Hematopoietic multipotent progenitor cell treated with erythropoietin and hydrocortisone succinate and interleukin-3 and kit ligand, for 8 days (in vitro differentiated cells): ENCODE measurements at regions not wholly inside any gene's neighbourhood (a gene's known extent, or its start where the extent isn't known, plus 50 kb on each side); places are given as distances from the start of the nearest gene placed in this dataset.

Experiments used
- DNase-seq: peaks from one replicate; pipeline ENCODE4 v3.0.0-alpha.2; 2015

- DNase-seq, result no peak
Observed at GRCh38 chr4:179751669-179752068, 2309.4 kb upstream of the AGA start.

GRCh38 chr4:179755322-179755721, 2313.1 kb upstream of the AGA start:
- DNase-seq, result peak; percentile 38

- peak; percentile 59 for DNase-seq
Observed at GRCh38 chr4:179757641-179758040, 2315.4 kb upstream of the AGA start.

GRCh38 chr4:179762840-179763239, 2320.6 kb upstream of the AGA start:
- no peak for DNase-seq

- no peak for DNase-seq
Observed at GRCh38 chr4:179766938-179767337, 2324.7 kb upstream of the AGA start.

- DNase-seq, result no peak
Observed at GRCh38 chr4:179768996-179769395, 2326.8 kb upstream of the AGA start.

GRCh38 chr4:179797738-179798137, 2355.5 kb upstream of the AGA start:
- DNase-seq, result no peak

- no peak for DNase-seq
Observed at GRCh38 chr4:179803857-179804256, 2361.6 kb upstream of the AGA start.

- DNase-seq, result no peak
Observed at GRCh38 chr4:179804440-179804839, 2362.2 kb upstream of the AGA start.

- DNase-seq, result no peak
Observed at GRCh38 chr4:179817317-179817716, 2375.1 kb upstream of the AGA start.

- no peak for DNase-seq
Observed at GRCh38 chr4:179823342-179823741, 2381.1 kb upstream of the AGA start.

GRCh38 chr4:179831274-179831673, 2389.0 kb upstream of the AGA start:
- DNase-seq, result no peak

- DNase-seq, result peak; percentile 3
Observed at GRCh38 chr4:179836179-179837075, 2394.2 kb upstream of the AGA start.

GRCh38 chr4:179843370-179843769, 2399.8 kb upstream of the TENM3 start:
- DNase-seq, result no peak

- DNase-seq, result no peak
Observed at GRCh38 chr4:179855469-179855868, 2387.7 kb upstream of the TENM3 start.

- DNase-seq, result no peak
Observed at GRCh38 chr4:179858221-179858620, 2385.0 kb upstream of the TENM3 start.

- DNase-seq, result peak; percentile 56
Observed at GRCh38 chr4:179867300-179867878, 2375.8 kb upstream of the TENM3 start.

- DNase-seq, result no peak
Observed at GRCh38 chr4:179871726-179872125, 2371.5 kb upstream of the TENM3 start.

GRCh38 chr4:179872755-179873154, 2370.4 kb upstream of the TENM3 start:
- DNase-seq, result no peak

- DNase-seq, result no peak
Observed at GRCh38 chr4:179880756-179881155, 2362.4 kb upstream of the TENM3 start.

GRCh38 chr4:179894066-179894778, 2349.0 kb upstream of the TENM3 start:
- DNase-seq, result no peak

- no peak for DNase-seq
Observed at GRCh38 chr4:179919587-179919986, 2323.6 kb upstream of the TENM3 start.

GRCh38 chr4:179927473-179927872, 2315.7 kb upstream of the TENM3 start:
- DNase-seq, result no peak

GRCh38 chr4:179941911-179942310, 2301.3 kb upstream of the TENM3 start:
- no peak for DNase-seq
